ENCODE measurements at regions not wholly inside any gene's neighbourhood (a gene's known extent, or its start where the extent isn't known, plus 50 kb on each side); places are given as distances from the start of the nearest gene placed in this dataset.
"Not testable (repeated sequence)": the region's sequence is repeated elsewhere in the genome, so short reads cannot be mapped to it uniquely, and the experiment has no call there.

DNA sequence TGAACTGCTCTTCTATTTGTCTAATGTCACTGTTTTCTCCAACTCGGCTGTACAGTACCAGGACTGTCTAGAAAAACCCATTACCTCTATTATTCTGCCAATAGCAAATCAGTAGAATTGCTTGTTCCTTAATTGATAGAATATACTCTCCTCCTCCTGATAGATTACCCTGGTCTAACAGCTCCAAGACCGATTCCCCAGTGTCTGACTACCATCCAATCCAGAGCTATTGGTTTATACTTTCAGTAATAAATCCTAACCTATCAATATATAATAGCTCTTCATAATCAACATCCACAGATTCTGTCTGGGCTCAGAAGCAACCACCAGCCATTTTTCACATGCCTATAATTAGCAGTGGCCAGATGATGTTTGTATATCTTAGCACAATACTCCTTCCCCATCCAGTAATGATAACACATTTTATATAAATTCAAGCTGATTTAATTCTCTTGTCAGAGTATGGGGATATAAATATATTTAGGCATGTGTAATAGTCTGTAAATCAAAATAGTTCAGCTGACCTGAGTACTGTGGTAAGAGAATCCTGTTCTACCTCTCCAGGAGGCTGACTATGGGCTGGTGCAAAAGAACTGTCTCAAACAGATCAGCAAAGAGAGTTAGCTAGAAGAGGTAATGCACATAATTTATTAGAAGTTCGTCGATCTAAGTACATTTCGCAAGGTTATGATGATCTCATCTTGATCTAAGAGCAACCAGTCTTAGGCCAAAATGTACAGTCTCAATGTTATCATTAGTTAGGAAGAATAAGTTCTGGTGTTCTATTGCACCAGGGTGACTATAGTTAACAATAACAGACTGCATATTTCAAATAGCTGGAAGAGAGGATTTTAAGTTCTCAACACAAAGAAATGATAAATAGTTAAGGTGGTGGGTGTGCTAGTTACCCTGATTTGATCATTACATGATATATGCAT lies 193.4 kb downstream of the SHOX2 start:
- 9% methylated on average over 5 of the region's 5 CpGs for WGBS (ENCODE audit: missing lambda C conversion rate)
- ChIA-PET POLR2A (no interaction called here), CTCF (no interaction called here)
- FAIRE-seq (no peak), DNase-seq (ENCODE audit: low read depth in 1 of 2, low spot score in 1 of 2) (no peak), ATAC-seq (no peak)
- Histone ChIP-seq H3K4me2 (no peak overlapping the region), H3K9me3 (no peaks in the 10 kb centered on the region), H3K27ac (no peak overlapping the region), H3K4me1 (no peaks in the 10 kb centered on the region), H3K4me3 (no peak overlapping the region)
- TF ChIP-seq TFCP2L1 (CRISPR knock-in tag; IDR thresholded peaks at IDR 0.05) (no peak), ZNF302 (CRISPR knock-in tag; IDR thresholded peaks at IDR 0.05) (no peak)
- TF ChIP-seq, protein P1, sequence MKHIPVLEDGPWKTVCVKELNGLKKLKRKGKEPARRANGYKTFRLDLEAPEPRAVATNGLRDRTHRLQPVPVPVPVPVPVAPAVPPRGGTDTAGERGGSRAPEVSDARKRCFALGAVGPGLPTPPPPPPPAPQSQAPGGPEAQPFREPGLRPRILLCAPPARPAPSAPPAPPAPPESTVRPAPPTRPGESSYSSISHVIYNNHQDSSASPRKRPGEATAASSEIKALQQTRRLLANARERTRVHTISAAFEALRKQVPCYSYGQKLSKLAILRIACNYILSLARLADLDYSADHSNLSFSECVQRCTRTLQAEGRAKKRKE (CRISPR knock-in tag; IDR thresholded peaks at IDR 0.05; ENCODE audit: low read depth), result no peak

DNA sequence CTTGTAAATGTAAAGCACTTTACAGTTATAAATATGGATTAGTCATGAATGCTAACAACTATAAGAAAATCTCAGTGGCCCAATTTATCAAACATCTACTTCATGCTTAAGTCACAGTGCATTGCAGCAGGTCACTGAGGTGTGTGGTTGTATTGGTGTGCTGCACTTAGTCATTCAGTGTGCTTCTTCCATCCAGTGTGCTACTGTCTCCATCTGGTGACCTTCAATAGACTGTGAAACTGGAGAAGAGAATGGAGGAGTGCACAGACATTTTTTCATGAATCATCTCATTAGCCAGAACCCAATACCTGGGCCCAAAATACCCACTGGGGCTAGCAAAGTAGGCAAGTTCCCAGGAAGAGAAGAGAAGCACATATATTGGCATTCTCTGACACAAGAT lies 199.6 kb downstream of the SHOX2 start:
- H3K9me3 ChIP-seq, result no peaks in the 10 kb centered on the region
- ChIA-PET POLR2A (no interaction called here), CTCF (no interaction called here)
- ATAC-seq, result no peak
- peak in 1 of 2 experiments; percentile 4 for DNase-seq (ENCODE audit: low read depth in 1 of 2, low spot score in 1 of 2)
- H3K4me1 ChIP-seq, result no peaks in the 10 kb centered on the region
- H3K4me3 ChIP-seq, result no peak overlapping the region
- TF ChIP-seq FOSL2 (IDR thresholded peaks at IDR 0.05) (no peak), FOSL2 (CRISPR knock-in tag; IDR thresholded peaks at IDR 0.05) (no peak), SREBF2 (IDR thresholded peaks at IDR 0.05) (no peak), RAD21 (conservative IDR thresholded peaks at IDR 0.05 in 1 of 2, IDR thresholded peaks at IDR 0.05 in 1 of 2) (peak in 1 of 2 experiments; percentile 19; a peak in 2 of 5 replicates), KDM1A (IDR thresholded peaks at IDR 0.05; ENCODE audit: low read depth) (no peak), KDM5A (IDR thresholded peaks at IDR 0.05) (no peak), RNF2 (IDR thresholded peaks at IDR 0.05; ENCODE audit: borderline replicate concordance, low read depth) (no peak), MAZ (IDR thresholded peaks at IDR 0.05; ENCODE audit: borderline replicate concordance, low read depth, low read length) (no peak), SMC3 (IDR thresholded peaks at IDR 0.05) (0 out of 3 replicates have a peak, but pooled peaks have one; percentile 7), HEYL (CRISPR knock-in tag; IDR thresholded peaks at IDR 0.05) (no peak), EHF (CRISPR knock-in tag; IDR thresholded peaks at IDR 0.05) (no peak)
- TF ChIP-seq, protein P2, sequence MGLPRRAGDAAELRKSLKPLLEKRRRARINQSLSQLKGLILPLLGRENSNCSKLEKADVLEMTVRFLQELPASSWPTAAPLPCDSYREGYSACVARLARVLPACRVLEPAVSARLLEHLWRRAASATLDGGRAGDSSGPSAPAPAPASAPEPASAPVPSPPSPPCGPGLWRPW (IDR thresholded peaks at IDR 0.05), result no peak
- no peak overlapping the region for H3K4me2 ChIP-seq
- no peak overlapping the region for H3K27ac ChIP-seq
- no peak for FAIRE-seq

DNA sequence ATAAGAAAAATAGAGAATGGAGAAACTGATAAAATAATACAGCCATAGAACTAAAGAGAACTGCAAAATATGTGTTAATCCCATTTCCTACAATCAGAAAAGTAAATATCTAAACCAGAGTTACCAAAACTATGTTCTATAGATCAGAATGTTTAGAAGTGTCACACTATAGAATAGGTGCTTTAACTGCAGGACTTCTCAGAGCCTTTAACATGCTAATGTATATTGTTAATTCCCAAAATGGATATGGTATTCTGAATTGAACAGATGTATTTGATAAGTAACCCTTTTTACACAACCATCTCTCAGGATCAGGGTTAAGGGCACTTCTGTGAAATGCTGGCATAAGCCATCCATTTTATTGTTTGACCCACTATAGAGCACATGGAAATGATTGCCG lies 200.3 kb downstream of the SHOX2 start:
- FAIRE-seq, result no peak
- Histone ChIP-seq H3K27ac (no peak overlapping the region), H3K4me1 (no peaks in the 10 kb centered on the region), H3K4me2 (no peak overlapping the region), H3K9me3 (no peaks in the 10 kb centered on the region), H3K4me3 (no peak overlapping the region)
- TF ChIP-seq ESRRA (IDR thresholded peaks at IDR 0.05; ENCODE audit: borderline replicate concordance, low read length) (no peak), HOXB13 (CRISPR knock-in tag; IDR thresholded peaks at IDR 0.05; ENCODE audit: low read depth) (no peak), TFCP2L1 (CRISPR knock-in tag; IDR thresholded peaks at IDR 0.05) (no peak), GATA3 (IDR thresholded peaks at IDR 0.05; ENCODE audit: borderline replicate concordance) (no peak), MAFK (IDR thresholded peaks at IDR 0.05; ENCODE audit: partially characterized antibody) (no peak)
- TF ChIP-seq, protein P3, sequence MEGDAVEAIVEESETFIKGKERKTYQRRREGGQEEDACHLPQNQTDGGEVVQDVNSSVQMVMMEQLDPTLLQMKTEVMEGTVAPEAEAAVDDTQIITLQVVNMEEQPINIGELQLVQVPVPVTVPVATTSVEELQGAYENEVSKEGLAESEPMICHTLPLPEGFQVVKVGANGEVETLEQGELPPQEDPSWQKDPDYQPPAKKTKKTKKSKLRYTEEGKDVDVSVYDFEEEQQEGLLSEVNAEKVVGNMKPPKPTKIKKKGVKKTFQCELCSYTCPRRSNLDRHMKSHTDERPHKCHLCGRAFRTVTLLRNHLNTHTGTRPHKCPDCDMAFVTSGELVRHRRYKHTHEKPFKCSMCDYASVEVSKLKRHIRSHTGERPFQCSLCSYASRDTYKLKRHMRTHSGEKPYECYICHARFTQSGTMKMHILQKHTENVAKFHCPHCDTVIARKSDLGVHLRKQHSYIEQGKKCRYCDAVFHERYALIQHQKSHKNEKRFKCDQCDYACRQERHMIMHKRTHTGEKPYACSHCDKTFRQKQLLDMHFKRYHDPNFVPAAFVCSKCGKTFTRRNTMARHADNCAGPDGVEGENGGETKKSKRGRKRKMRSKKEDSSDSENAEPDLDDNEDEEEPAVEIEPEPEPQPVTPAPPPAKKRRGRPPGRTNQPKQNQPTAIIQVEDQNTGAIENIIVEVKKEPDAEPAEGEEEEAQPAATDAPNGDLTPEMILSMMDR (IDR thresholded peaks at IDR 0.05), result no peak
- POLR2A ChIA-PET, result no interaction called here
- no peak for DNase-seq (ENCODE audit: low read depth in 1 of 2, low spot score in 1 of 2)
- ATAC-seq, result no peak
- 7% methylated on average over 1 of the region's 1 CpG for WGBS (ENCODE audit: missing lambda C conversion rate)
- CTCF ChIA-PET, result no interaction called here

DNA sequence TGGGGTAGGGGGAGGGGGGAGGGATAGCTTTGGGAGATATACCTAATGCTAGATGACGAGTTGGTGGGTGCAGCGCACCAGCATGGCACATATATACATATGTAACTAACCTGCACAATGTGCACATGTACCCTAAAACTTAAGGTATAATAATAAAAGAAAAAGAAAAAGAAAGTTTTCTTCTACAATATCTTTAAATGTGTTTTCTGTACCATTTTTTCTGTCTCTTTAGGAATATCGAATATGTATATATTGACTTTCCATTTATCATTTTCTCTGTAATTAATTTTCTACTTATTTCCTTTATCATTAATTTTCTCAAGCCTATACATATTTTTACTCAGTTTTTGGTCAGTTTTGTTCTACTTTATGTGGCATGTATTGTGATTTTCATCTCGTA lies 203.5 kb downstream of the SHOX2 start:
- FAIRE-seq; H3K9me3 ChIP-seq; H3K27ac ChIP-seq; H3K4me1 ChIP-seq; H3K4me2 ChIP-seq; ATAC-seq; POLR2A ChIA-PET; H3K4me3 ChIP-seq; DNase-seq (ENCODE audit: low read depth in 1 of 2, low spot score in 1 of 2); CTCF ChIA-PET: not testable (repeated sequence)
- WGBS (ENCODE audit: missing lambda C conversion rate), result 24% methylated on average over 4 of the region's 4 CpGs
